Lower lobe of right lung (tissue), 2 donors: ENCODE measurements at regions not wholly inside any gene's neighbourhood (a gene's known extent, or its start where the extent isn't known, plus 50 kb on each side); places are given as distances from the start of the nearest gene placed in this dataset.

Experiments
- ATAC-seq, 2 donors: fragments of 200-7000 bp; cut with Tn5 transposase; one replicate each; pipeline ENCODE4 v1.9.1; 2020 to 2022; ENCODE audit warnings: mild to moderate bottlenecking in 2 of 2, moderate library complexity in 2 of 2
- DNase-seq: peaks from one replicate; pipeline ENCODE4 v3.0.0-alpha.2; 2020
- H3K27ac ChIP-seq: fragments of 200-600 bp; one replicate; pipeline ENCODE4 v1.8.0; 2022
- H3K27me3 ChIP-seq: fragments of 200-600 bp; one replicate; pipeline ENCODE4 v1.8.0; 2022; ENCODE audit warnings: low read depth
- H3K36me3 ChIP-seq: fragments of 200-600 bp; one replicate; pipeline ENCODE4 v1.8.0; 2022; ENCODE audit warnings: mild to moderate bottlenecking
- H3K4me1 ChIP-seq: fragments of 200-600 bp; one replicate; pipeline ENCODE4 v1.8.0; 2022
- H3K4me3 ChIP-seq: fragments of 200-600 bp; one replicate; pipeline ENCODE4 v1.8.0; 2022; ENCODE audit warnings: mild to moderate bottlenecking
- H3K9me3 ChIP-seq: fragments of 200-600 bp; one replicate; pipeline ENCODE4 v1.8.0; 2022
- CTCF ChIP-seq: fragments of 200-600 bp; IDR thresholded peaks from one replicate; pipeline ENCODE4 v1.8.0; 2022; ENCODE audit warnings: antibody characterized with exemption, mild to moderate bottlenecking
- intact Hi-C: fragments of 100-400 bp; cut with DNase I; formaldehyde crosslinking; loops from one replicate; pipeline ENCODE4 v1.11.0; 2022
- donor health status: DM: no; HTN: yes; CAD: no; lungs with severe emphysema.

GRCh38 chr10:43978936-43979335, 330.3 kb upstream of the ZNF32 start:
- no peaks in the 10 kb centered on the region for H3K9me3 ChIP-seq
- H3K4me3 ChIP-seq: no peak overlapping the region
- no peak for TF ChIP-seq CTCF
- no peak for ATAC-seq
- intact Hi-C loops: no loop called here
- H3K4me1 ChIP-seq: peaks cover 8% of the 10 kb centered on the region
- no peak overlapping the region for H3K27ac ChIP-seq
- DNase-seq: no peak
- no peaks in the 10 kb centered on the region for H3K36me3 ChIP-seq
- H3K27me3 ChIP-seq: no peaks in the 10 kb centered on the region

- TF ChIP-seq CTCF: no peak
- Histone ChIP-seq H3K4me1 (peaks cover 8% of the 10 kb centered on the region), H3K4me3 (no peak overlapping the region), H3K27ac (no peak overlapping the region), H3K36me3 (no peaks in the 10 kb centered on the region), H3K27me3 (no peaks in the 10 kb centered on the region), H3K9me3 (no peaks in the 10 kb centered on the region)
- intact Hi-C loops: no loop called here
- DNase-seq: no peak
- no peak for ATAC-seq
Observed at GRCh38 chr10:43978091-43978490, 329.4 kb upstream of the ZNF32 start.

- Histone ChIP-seq H3K27me3 (no peaks in the 10 kb centered on the region), H3K9me3 (no peaks in the 10 kb centered on the region), H3K4me1 (peaks cover 8% of the 10 kb centered on the region), H3K4me3 (no peak overlapping the region), H3K36me3 (no peaks in the 10 kb centered on the region), H3K27ac (no peak overlapping the region)
- no peak for ATAC-seq
- TF ChIP-seq CTCF: no peak
- intact Hi-C loops: no loop called here
- DNase-seq: no peak
Observed at GRCh38 chr10:43976292-43976691, 327.6 kb upstream of the ZNF32 start.

DNA sequence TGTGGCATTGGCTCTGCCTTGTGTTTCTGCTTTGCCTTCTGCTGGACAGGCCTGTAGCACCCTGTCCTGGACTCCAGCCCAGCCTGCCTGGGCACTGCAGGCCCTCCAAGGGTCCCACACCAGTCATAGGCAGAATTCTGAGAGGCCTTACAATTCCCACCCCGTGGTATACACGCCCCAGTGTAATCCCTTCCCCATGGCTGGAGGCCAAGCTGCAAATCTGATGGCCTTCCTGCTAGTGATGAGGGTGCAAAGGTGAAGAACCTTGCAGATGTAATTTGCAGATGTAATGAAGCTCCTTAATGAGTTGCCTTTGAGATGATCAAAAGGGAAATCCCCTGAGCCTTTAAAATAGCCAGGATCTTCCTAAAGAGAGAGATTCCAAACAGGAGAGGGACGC, 325.1 kb upstream of the ZNF32 start:
- no peaks in the 10 kb centered on the region for H3K4me1 ChIP-seq
- intact Hi-C loops: no loop called here

DNA sequence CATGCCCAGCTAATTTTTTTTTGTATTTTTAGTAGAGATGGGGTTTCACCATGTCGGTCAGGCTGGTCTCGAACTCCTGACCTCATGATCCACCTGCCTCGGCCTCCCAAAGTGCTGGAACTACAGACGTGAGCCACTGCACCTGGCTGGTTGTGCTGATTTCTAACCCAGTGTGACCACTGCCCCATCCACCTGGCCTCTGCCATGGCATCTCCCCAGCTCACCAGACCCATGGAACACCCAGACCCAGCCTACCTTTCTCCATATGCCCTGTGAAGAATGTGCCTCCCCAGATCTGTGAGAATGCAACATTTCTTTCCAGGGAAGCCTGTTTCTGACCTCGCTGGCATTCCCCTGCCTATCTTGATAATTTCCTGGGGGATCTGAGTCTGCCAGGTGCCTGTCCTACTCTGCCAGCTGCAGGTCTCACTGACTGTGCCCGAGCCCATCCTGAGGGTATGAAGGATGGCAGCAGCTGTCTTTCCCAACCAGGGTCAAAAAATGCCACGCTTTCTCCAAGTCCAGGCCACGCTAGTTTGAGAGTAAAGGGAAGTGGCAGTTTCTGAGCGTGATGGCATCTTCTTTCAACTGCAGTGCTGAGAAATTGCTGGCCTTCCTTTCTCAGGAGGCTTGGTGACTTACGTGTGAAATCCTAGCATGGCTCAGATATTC, 324.4 kb upstream of the ZNF32 start:
- Histone ChIP-seq H3K27me3 (peaks cover 3% of the 10 kb centered on the region), H3K4me1 (no peaks in the 10 kb centered on the region), H3K36me3 (no peaks in the 10 kb centered on the region), H3K4me3 (no peak overlapping the region), H3K9me3 (no peaks in the 10 kb centered on the region), H3K27ac (no peak overlapping the region)
- DNase-seq (no peak), ATAC-seq (no peak)
- intact Hi-C loops: no loop called here
- TF ChIP-seq CTCF: no peak

More for the DNA sequence above, 325.1 kb upstream of the ZNF32 start:
- ATAC-seq (no peak), DNase-seq (no peak)
- Histone ChIP-seq H3K36me3 (no peaks in the 10 kb centered on the region), H3K9me3 (no peaks in the 10 kb centered on the region), H3K27ac (no peak overlapping the region), H3K27me3 (peaks cover 3% of the 10 kb centered on the region), H3K4me3 (no peak overlapping the region)
- no peak for TF ChIP-seq CTCF
